IMR-90 (cell line): ENCODE measurements at regions not wholly inside any gene's neighbourhood (a gene's known extent, or its start where the extent isn't known, plus 50 kb on each side); places are given as distances from the start of the nearest gene placed in this dataset.

Experiments
- ATAC-seq: fragments of 200-7000 bp; cut with Tn5 transposase; 2 replicates; pipeline ENCODE4 v1.9.1; 2020; ENCODE audit warnings: low read depth, mild to moderate bottlenecking, moderate library complexity
- BruUV-seq: library from RNA; stranded (reverse); fragments of 400-500 nt; replicated peaks from 2 replicates; lab custom pipeline; 2021; lab: Mats Ljungman, UMichigan
- CTCF ChIA-PET: fragments of 300-600 bp; formaldehyde crosslinking; extraction: SDS; loops from one replicate; lab custom pipeline; 2021; ENCODE audit warnings: antibody characterized with exemption; lab: Yijun Ruan, JAX
- POLR2A ChIA-PET: fragments of 300-600 bp; sonication (Branson Sonifier 250); formaldehyde crosslinking; loops from one replicate; lab custom pipeline; 2022; ENCODE audit warnings: antibody characterized with exemption; ENCODE audit not compliant: unreplicated experiment; lab: Charles Lee
- DNase-seq: peaks from one replicate; pipeline ENCODE4 v3.0.0; 2013
- H2AFZ ChIP-seq: replicated peaks from 2 replicates; pipeline ENCODE3; 2013; ENCODE audit warnings: low read length, mild to moderate bottlenecking; ENCODE audit not compliant: poor library complexity
- H2AK5ac ChIP-seq: 2 replicates; pipeline ENCODE4 v1.6.1; 2013; ENCODE audit warnings: low read depth, low read length, inconsistent platforms
- H2AK9ac ChIP-seq: replicated peaks from 2 replicates; pipeline ENCODE3; 2013; ENCODE audit warnings: mild to moderate bottlenecking, low read depth, low read length, moderate library complexity; ENCODE audit not compliant: poor library complexity
- H2BK120ac ChIP-seq: 2 replicates; pipeline ENCODE4 v1.6.1; 2013; ENCODE audit warnings: low read depth, low read length, inconsistent platforms
- H2BK15ac ChIP-seq: 3 replicates; pipeline ENCODE4 v1.6.1; 2013; ENCODE audit warnings: low read depth, low read length, inconsistent platforms
- H2BK20ac ChIP-seq: 2 replicates; pipeline ENCODE4 v1.6.1; 2013; ENCODE audit warnings: low read depth, mild to moderate bottlenecking, inconsistent platforms, low read length, moderate library complexity
- H2BK5ac ChIP-seq: 2 replicates; pipeline ENCODE4 v1.6.1; 2013; ENCODE audit warnings: mild to moderate bottlenecking, low read depth, low read length, inconsistent platforms; ENCODE audit not compliant: poor library complexity, severe bottlenecking
- H3K14ac ChIP-seq: replicated peaks from 2 replicates; pipeline ENCODE4 v1.6.1; 2013; ENCODE audit warnings: low read depth, low read length, inconsistent platforms
- H3K18ac ChIP-seq: 2 replicates; pipeline ENCODE4 v1.6.1; 2013; ENCODE audit warnings: low read depth, low read length, control low read depth
- H3K23ac ChIP-seq: 2 replicates; pipeline ENCODE4 v1.6.1; 2013; ENCODE audit warnings: low read depth, low read length, inconsistent platforms
- H3K27ac ChIP-seq: 2 replicates; pipeline ENCODE4 v1.5.1; 2013; ENCODE audit warnings: mild to moderate bottlenecking, control low read depth, low read length; ENCODE audit not compliant: insufficient read depth
- H3K27me3 ChIP-seq: 2 replicates; pipeline ENCODE4 v1.6.1; 2013; ENCODE audit warnings: low read length; ENCODE audit not compliant: control insufficient read depth, insufficient read depth
- H3K36me3 ChIP-seq: 2 replicates; pipeline ENCODE4 v1.6.1; 2013; ENCODE audit warnings: low read length, mixed read lengths; ENCODE audit not compliant: control insufficient read depth, insufficient read depth
- H3K4ac ChIP-seq: 2 replicates; pipeline ENCODE4 v1.6.1; 2013; ENCODE audit warnings: low read depth, low read length, inconsistent platforms
- H3K4me1 ChIP-seq: 2 replicates; pipeline ENCODE4 v1.6.1; 2013; ENCODE audit warnings: low read length, mixed read lengths; ENCODE audit not compliant: control insufficient read depth, insufficient read depth
- H3K4me2 ChIP-seq: 2 replicates; pipeline ENCODE4 v1.6.1; 2013; ENCODE audit warnings: low read depth, mild to moderate bottlenecking, control low read depth, low read length, moderate library complexity
- H3K4me3 ChIP-seq: 2 replicates; pipeline ENCODE4 v1.5.1; 2013; ENCODE audit warnings: low read depth, mild to moderate bottlenecking, control low read depth, low read length, moderate library complexity; ENCODE audit not compliant: insufficient read depth
- H3K56ac ChIP-seq: 2 replicates; pipeline ENCODE4 v1.6.1; 2013; ENCODE audit warnings: low read length, inconsistent platforms; ENCODE audit not compliant: insufficient read depth; ENCODE audit errors: extremely low read depth
- H3K79me1 ChIP-seq, 2 experiments: 2 replicates each; pipeline ENCODE4 v1.6.1; 2013; ENCODE audit warnings: low read length in 2 of 2, inconsistent platforms in 1 of 2, low read depth in 1 of 2
- H3K9ac ChIP-seq: 2 replicates; pipeline ENCODE4 v1.6.1; 2013; ENCODE audit warnings: low read depth, low read length, control low read depth
- H3K9me1 ChIP-seq: 2 replicates; pipeline ENCODE4 v1.6.1; 2013; ENCODE audit warnings: low read length, inconsistent platforms; ENCODE audit not compliant: insufficient read depth
- H3K9me3 ChIP-seq: 2 replicates; pipeline ENCODE4 v1.6.1; 2013; ENCODE audit warnings: low read length; ENCODE audit not compliant: control insufficient read depth, insufficient read depth
- H4K20me1 ChIP-seq: 2 replicates; pipeline ENCODE4 v1.6.1; 2013; ENCODE audit warnings: low read length, inconsistent platforms; ENCODE audit not compliant: insufficient read depth
- H4K5ac ChIP-seq: 2 replicates; pipeline ENCODE4 v1.6.1; 2013; ENCODE audit warnings: mild to moderate bottlenecking, low read depth, low read length, control low read depth
- H4K8ac ChIP-seq, 2 experiments: 2 replicates each; pipeline ENCODE4 v1.6.1; 2013; ENCODE audit warnings: low read depth in 2 of 2, low read length in 2 of 2, control low read depth in 1 of 2, inconsistent platforms in 1 of 2
- H4K91ac ChIP-seq: 2 replicates; pipeline ENCODE4 v1.6.1; 2013; ENCODE audit warnings: low read depth, low read length, inconsistent platforms; ENCODE audit not compliant: insufficient read depth
- BHLHE40 ChIP-seq: fragments of 150-350 bp; IDR thresholded peaks from 2 replicates; pipeline ENCODE4 v1.6.1; 2016; ENCODE audit warnings: mild to moderate bottlenecking, low read depth, low read length
- CEBPB ChIP-seq: IDR thresholded peaks from 2 replicates; pipeline ENCODE4 v1.6.1; 2012; ENCODE audit warnings: low read depth, low read length, improper control_type of control experiment
- CHD1 ChIP-seq: IDR thresholded peaks from 2 replicates; pipeline ENCODE4 v1.6.1; 2012; ENCODE audit warnings: low read depth, low read length, improper control_type of control experiment
- CTCF ChIP-seq: conservative IDR thresholded peaks from 2 replicates; pipeline ENCODE4 v1.5.1; 2012; ENCODE audit warnings: mild to moderate bottlenecking, low read depth, low read length, improper control_type of control experiment
- FOS ChIP-seq: fragments of 150-350 bp; IDR thresholded peaks from 2 replicates; pipeline ENCODE4 v1.6.1; 2016; ENCODE audit warnings: low read depth, low read length
- MAFK ChIP-seq: IDR thresholded peaks from 2 replicates; pipeline ENCODE4 v1.6.1; 2012; ENCODE audit warnings: low read depth, low read length, improper control_type of control experiment
- MAZ ChIP-seq: IDR thresholded peaks from 2 replicates; pipeline ENCODE4 v1.6.1; 2012; ENCODE audit warnings: low read depth, mild to moderate bottlenecking, low read length, improper control_type of control experiment, moderate library complexity, borderline replicate concordance
- MXI1 ChIP-seq: IDR thresholded peaks from 2 replicates; pipeline ENCODE4 v1.6.1; 2012; ENCODE audit warnings: low read depth, mild to moderate bottlenecking, low read length, moderate library complexity, borderline replicate concordance
- NFE2L2 ChIP-seq: fragments of 150-350 bp; IDR thresholded peaks from 2 replicates; pipeline ENCODE4 v1.6.1; 2016; ENCODE audit warnings: low read depth, mild to moderate bottlenecking, low read length
- POLR2A ChIP-seq: IDR thresholded peaks from 2 replicates; pipeline ENCODE4 v1.6.1; 2012; ENCODE audit warnings: mild to moderate bottlenecking, low read depth, low read length
- RAD21 ChIP-seq: IDR thresholded peaks from 2 replicates; pipeline ENCODE4 v1.6.1; 2012; ENCODE audit warnings: low read length, improper control_type of control experiment
- RCOR1 ChIP-seq: IDR thresholded peaks from 2 replicates; pipeline ENCODE4 v1.6.1; 2012; ENCODE audit warnings: mild to moderate bottlenecking, low read length, improper control_type of control experiment; ENCODE audit not compliant: insufficient replicate concordance
- RFX5 ChIP-seq: IDR thresholded peaks from 2 replicates; pipeline ENCODE4 v1.8.0; 2012; ENCODE audit warnings: low read depth, mild to moderate bottlenecking, low read length, moderate library complexity
- SMC3 ChIP-seq: fragments of 150-350 bp; IDR thresholded peaks from 2 replicates; pipeline ENCODE4 v1.6.1; 2016; ENCODE audit warnings: low read depth, mild to moderate bottlenecking, antibody characterized with exemption, low read length, moderate library complexity
- WGBS, 2 experiments: methylation state at CpG; one replicate each; pipeline versions ENCODE4 v1.1.5 to v1.1.7; 2013; ENCODE audit warnings: missing lambda C conversion rate in 2 of 2; ENCODE audit not compliant: insufficient read length in 1 of 2; ENCODE audit errors: extremely low coverage in 2 of 2; 5-methylcytosine and 5-hydroxymethylcytosine counted together
- dilution Hi-C: fragments of 300-500 bp; cut with HindIII; formaldehyde crosslinking; loops from one replicate; pipeline ENCODE4 v1.14.3; 2018; ENCODE audit warnings: low sequenced_read_pairs; ENCODE audit not compliant: unreplicated experiment
- in situ Hi-C: fragments of 300-500 bp; cut with MboI; formaldehyde crosslinking; loops from 3 replicates; pipeline ENCODE4 v1.14.3; 2019; ENCODE audit warnings: low sequenced_read_pairs, inconsistent platforms, mixed read lengths
- intact Hi-C: fragments of 100-400 bp; cut with micrococcal nuclease; formaldehyde crosslinking; loops from 2 replicates; pipeline ENCODE4 v1.10.0; 2022
- TF ChIP-seq, protein P1 (sequence below): fragments of 150-350 bp; IDR thresholded peaks from 2 replicates; pipeline ENCODE4 v1.6.1; 2017; ENCODE audit warnings: mild to moderate bottlenecking, antibody characterized with exemption, low read length, low read depth
- TF ChIP-seq, protein P2 (sequence below): fragments of 150-350 bp; IDR thresholded peaks from 2 replicates; pipeline ENCODE4 v1.6.1; 2016; ENCODE audit warnings: low read depth, mild to moderate bottlenecking, low read length, moderate library complexity, borderline replicate concordance

DNA sequence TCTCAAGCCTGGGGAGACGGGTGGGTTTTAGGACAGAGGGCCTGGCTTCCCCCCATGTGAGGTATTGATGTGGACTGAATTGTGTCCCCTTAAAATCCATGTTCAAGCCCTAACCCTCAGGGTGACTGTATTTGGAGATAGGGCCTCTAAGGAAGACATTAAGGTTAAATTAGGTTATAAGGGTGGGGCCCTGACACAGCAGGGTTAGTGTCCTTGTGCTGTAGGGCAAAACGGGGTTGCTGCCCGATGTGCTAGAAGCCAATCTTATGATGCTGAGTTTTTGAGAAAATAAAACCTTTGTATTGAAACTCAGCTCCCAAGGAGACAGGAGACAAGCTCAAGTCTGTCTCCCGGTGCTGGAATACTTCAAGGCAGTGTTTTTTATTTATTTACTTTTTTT is 71.1 kb upstream of the NUP50 start:
- H2AFZ ChIP-seq: no peak overlapping the region
- H3K36me3 ChIP-seq: no peaks in the 10 kb centered on the region
- H3K56ac ChIP-seq: no peak overlapping the region
- ATAC-seq (no peak), DNase-seq (no peak)
- no peak overlapping the region for H3K4me2 ChIP-seq
- in situ Hi-C loops (loop anchor here (10.0 kb wide), 2 partner anchors 108 to 268 kb away; no protein-coding TSS in a partner anchor), intact Hi-C loops (no loop called here), dilution Hi-C loops (no loop called here)
- peaks cover 39% of the 10 kb centered on the region for H3K27me3 ChIP-seq
- no peak overlapping the region for H4K91ac ChIP-seq
- no peak overlapping the region for H2AK5ac ChIP-seq
- H3K9me1 ChIP-seq: no peaks in the 10 kb centered on the region
- no peak overlapping the region for H3K14ac ChIP-seq
- H3K9ac ChIP-seq: no peak overlapping the region
- no peak overlapping the region for H3K4me3 ChIP-seq
- H2BK20ac ChIP-seq: no peak overlapping the region
- BruUV-seq: no TSS peak
- 88% methylated on average over 2 of the region's 4 CpGs; no CpG with 5 or more reads in 1 of the 2 experiments for WGBS, 2 experiments
- H4K20me1 ChIP-seq: no peaks in the 10 kb centered on the region
- H3K79me1 ChIP-seq: no peaks in the 10 kb centered on the region
- H2BK120ac ChIP-seq: no peak overlapping the region
- no peaks in the 10 kb centered on the region for H3K4me1 ChIP-seq
- TF ChIP-seq NFE2L2 (no peak), BHLHE40 (no peak), SMC3 (no peak), CHD1 (no peak), MAFK (no peak), POLR2A (no peak), MAZ (no peak), CEBPB (no peak), CTCF (no peak), RAD21 (no peak), FOS (no peak), MXI1 (no peak), RFX5 (no peak), RCOR1 (no peak)
- TF ChIP-seq, protein P1, sequence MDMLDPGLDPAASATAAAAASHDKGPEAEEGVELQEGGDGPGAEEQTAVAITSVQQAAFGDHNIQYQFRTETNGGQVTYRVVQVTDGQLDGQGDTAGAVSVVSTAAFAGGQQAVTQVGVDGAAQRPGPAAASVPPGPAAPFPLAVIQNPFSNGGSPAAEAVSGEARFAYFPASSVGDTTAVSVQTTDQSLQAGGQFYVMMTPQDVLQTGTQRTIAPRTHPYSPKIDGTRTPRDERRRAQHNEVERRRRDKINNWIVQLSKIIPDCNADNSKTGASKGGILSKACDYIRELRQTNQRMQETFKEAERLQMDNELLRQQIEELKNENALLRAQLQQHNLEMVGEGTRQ: no peak
- TF ChIP-seq, protein P2, sequence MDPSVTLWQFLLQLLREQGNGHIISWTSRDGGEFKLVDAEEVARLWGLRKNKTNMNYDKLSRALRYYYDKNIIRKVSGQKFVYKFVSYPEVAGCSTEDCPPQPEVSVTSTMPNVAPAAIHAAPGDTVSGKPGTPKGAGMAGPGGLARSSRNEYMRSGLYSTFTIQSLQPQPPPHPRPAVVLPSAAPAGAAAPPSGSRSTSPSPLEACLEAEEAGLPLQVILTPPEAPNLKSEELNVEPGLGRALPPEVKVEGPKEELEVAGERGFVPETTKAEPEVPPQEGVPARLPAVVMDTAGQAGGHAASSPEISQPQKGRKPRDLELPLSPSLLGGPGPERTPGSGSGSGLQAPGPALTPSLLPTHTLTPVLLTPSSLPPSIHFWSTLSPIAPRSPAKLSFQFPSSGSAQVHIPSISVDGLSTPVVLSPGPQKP: no peak
- no peak overlapping the region for H2BK15ac ChIP-seq
- ChIA-PET POLR2A (no interaction called here), CTCF (no interaction called here)
- no peak overlapping the region for H3K23ac ChIP-seq
- no peak overlapping the region for H2BK5ac ChIP-seq
- H3K4ac ChIP-seq: no peak overlapping the region
- no peak overlapping the region for H4K8ac ChIP-seq
- no peak overlapping the region for H3K18ac ChIP-seq
- H3K9me3 ChIP-seq: peaks cover 6% of the 10 kb centered on the region
- no peak overlapping the region for H4K5ac ChIP-seq
- H2AK9ac ChIP-seq: no peak overlapping the region
- no peak overlapping the region for H3K27ac ChIP-seq
